Cardiac fibroblast (primary cell): ENCODE measurements at regions not wholly inside any gene's neighbourhood (a gene's known extent, or its start where the extent isn't known, plus 50 kb on each side); places are given as distances from the start of the nearest gene placed in this dataset.

Source experiments
- DNase-seq, 2 donors: peaks; one replicate each; pipeline versions ENCODE4 v3.0.0 to v3.0.0-alpha.2; 2010; ENCODE audit warnings: low read depth in 2 of 2
- H3K4me3 ChIP-seq, 2 donors: replicated peaks in 1 of 2; 1 replicate in 1 of 2; 2 replicates in 1 of 2; pipeline ENCODE4 v1.5.1; 2011; ENCODE audit warnings: low read depth in 2 of 2, low read length in 2 of 2, mild to moderate bottlenecking in 2 of 2, moderate library complexity in 1 of 2
- CTCF ChIP-seq: IDR thresholded peaks from one replicate; pipeline ENCODE4 v1.5.1; 2011; ENCODE audit warnings: low read depth, mild to moderate bottlenecking, low read length, inconsistent platforms

DNA sequence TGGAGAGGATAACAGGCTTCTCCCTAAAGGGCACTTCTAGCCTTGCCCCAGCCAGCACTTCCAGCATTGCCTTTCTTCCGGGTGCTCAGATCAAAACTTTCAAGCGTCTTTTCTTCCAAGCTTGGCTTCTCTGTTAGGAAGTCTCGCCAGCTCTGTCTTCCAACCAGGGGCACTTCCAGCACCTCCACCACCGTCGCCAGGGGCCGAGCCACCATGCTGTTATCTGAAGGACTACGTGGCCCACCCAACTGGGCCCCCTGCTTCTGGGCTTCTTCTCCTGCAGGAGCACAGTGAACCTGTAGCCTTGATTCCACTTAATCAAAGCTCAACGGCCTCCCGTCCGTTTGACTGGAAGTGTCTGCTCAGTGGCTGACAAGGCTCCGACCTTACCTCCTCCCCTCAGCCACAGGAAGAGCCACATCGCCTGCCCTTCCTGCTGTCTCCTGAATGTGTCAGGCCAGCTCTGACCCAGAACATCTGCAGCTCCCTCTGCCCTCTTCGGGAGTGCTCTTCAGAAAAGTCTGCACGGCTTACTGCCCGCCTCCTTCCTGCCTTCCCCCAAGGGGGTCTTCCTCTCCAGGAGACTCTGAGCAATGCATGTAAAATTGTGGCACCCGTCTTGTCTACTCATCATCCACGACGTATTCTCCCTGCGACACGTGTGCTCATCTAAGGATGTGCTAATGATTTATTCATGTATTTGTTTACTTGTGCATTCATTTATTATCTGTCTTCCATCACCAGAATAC is 527.0 kb downstream of the CDH26 start:
- TF ChIP-seq CTCF: no peak
- DNase-seq: no peak

GRCh38 chr20:60486315-60486714 is 528.1 kb downstream of the CDH26 start:
- no peak for DNase-seq
- no peak overlapping the region for H3K4me3 ChIP-seq
- TF ChIP-seq CTCF: no peak

More for the DNA sequence above, 527.0 kb downstream of the CDH26 start:
- H3K4me3 ChIP-seq: no peak overlapping the region

DNA sequence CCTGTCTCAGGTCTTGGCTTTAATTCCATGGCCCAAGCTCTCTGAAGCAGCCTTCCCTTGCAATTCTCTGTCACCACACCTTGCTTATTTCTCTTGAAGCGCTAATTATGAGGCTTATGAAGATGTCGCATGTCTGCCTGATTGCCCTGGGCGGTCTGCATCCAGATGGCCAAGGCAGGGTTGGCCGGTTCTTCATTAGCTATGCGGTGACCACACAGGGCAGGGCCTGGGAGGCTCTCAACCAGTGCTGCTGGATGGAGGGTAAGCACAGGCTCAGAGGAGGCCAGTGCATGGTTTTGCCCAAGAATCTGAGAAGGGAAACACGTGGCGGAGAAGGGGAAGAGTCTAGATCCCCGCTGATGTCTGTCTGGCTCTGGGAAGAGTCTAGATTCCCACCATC is 528.7 kb downstream of the CDH26 start:
- DNase-seq: no peak
- H3K4me3 ChIP-seq: no peak overlapping the region
- TF ChIP-seq CTCF: no peak

GRCh38 chr20:60490217-60491050 is 532.2 kb downstream of the CDH26 start:
- no peak for TF ChIP-seq CTCF
- no peak for DNase-seq
- no peak overlapping the region for H3K4me3 ChIP-seq

GRCh38 chr20:60491051-60491581 is 532.9 kb downstream of the CDH26 start:
- no peak for DNase-seq
- H3K4me3 ChIP-seq: no peak overlapping the region
- no peak for TF ChIP-seq CTCF

DNA sequence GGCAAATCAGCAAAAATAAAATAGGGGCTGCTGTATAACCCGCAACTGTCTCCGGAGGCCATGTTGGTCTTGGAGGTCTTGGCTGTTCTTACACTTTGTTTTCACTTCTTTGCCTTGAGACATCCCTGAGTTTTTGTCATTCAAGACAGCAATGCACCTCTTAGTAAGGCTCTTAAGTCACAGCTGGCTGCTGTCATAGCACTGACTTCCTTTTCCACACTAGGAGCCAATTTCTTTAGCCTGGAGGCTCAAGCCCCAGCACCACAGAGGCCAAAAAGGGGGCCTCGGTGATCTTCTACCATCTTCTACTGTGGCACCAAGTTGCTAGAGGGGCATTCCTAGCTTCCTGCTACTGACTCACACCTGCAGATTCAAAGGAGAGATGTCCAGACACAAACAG is 536.3 kb downstream of the CDH26 start:
- no peak for TF ChIP-seq CTCF
- DNase-seq: no peak
- no peak overlapping the region for H3K4me3 ChIP-seq
